ENCODE measurements at regions not wholly inside any gene's neighbourhood (a gene's known extent, or its start where the extent isn't known, plus 50 kb on each side); places are given as distances from the start of the nearest gene placed in this dataset.

DNA sequence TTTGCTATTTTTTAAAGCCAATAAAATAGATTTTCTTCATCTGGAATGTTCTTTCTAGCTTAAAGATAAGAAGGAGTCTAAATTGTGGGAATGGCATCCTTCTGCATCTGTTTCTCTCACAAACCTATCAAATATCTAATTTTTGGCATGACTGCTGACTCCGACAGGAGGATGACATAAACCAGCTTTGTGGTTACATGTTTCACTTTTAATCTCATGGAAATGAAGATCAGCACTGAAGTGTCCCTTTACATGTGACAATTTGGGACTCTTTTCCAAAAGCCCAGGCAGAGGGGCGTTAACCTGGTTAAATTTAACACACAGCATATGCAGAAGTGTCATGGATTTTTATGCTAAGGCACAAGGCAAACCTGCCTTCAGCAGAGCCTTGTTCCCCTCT lies 694.7 kb downstream of the ARHGAP15 start:
- no peaks in the 10 kb centered on the region for H3K27me3 Mint-ChIP-seq (ENCODE audit: unreplicated experiment)
- no peak overlapping the region for H3K27ac Mint-ChIP-seq (ENCODE audit: unreplicated experiment)
- no peaks in the 10 kb centered on the region for H3K4me1 Mint-ChIP-seq (ENCODE audit: unreplicated experiment)

DNA sequence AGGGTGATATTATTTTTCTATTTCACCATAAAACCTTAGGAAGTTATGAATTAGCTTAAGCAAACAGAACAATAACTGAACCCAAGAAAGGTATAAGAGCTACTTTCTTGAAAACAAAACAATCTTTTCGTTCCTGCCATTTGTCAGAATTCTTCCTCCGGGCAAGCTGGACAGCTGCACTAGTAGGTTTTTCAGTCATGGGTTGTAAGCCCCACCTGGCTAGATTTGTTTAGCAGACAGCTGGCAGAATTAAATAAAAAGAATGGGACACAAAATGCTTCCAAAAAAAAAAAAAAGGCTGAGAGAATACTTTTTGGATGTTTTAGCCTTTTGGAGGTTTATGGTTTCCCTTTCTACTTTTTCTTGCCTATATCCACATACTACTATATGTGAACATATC lies 694.1 kb downstream of the ARHGAP15 start:
- no peaks in the 10 kb centered on the region for H3K9me3 Mint-ChIP-seq (ENCODE audit: unreplicated experiment)
- H3K4me1 Mint-ChIP-seq (ENCODE audit: unreplicated experiment): no peaks in the 10 kb centered on the region
- no peak for DNase-seq (ENCODE audit: low spot score)
- no peak overlapping the region for H3K27ac Mint-ChIP-seq (ENCODE audit: unreplicated experiment)
- no peaks in the 10 kb centered on the region for H3K36me3 Mint-ChIP-seq (ENCODE audit: low read depth, unreplicated experiment)
- H3K27me3 Mint-ChIP-seq (ENCODE audit: unreplicated experiment): peaks cover 2% of the 10 kb centered on the region
- TF ChIP-seq, protein P1, sequence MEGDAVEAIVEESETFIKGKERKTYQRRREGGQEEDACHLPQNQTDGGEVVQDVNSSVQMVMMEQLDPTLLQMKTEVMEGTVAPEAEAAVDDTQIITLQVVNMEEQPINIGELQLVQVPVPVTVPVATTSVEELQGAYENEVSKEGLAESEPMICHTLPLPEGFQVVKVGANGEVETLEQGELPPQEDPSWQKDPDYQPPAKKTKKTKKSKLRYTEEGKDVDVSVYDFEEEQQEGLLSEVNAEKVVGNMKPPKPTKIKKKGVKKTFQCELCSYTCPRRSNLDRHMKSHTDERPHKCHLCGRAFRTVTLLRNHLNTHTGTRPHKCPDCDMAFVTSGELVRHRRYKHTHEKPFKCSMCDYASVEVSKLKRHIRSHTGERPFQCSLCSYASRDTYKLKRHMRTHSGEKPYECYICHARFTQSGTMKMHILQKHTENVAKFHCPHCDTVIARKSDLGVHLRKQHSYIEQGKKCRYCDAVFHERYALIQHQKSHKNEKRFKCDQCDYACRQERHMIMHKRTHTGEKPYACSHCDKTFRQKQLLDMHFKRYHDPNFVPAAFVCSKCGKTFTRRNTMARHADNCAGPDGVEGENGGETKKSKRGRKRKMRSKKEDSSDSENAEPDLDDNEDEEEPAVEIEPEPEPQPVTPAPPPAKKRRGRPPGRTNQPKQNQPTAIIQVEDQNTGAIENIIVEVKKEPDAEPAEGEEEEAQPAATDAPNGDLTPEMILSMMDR (IDR thresholded peaks at IDR 0.05; ENCODE audit: unreplicated experiment): no peak
- H3K4me3 Mint-ChIP-seq (ENCODE audit: unreplicated experiment): no peak overlapping the region

More for the DNA sequence above, 694.7 kb downstream of the ARHGAP15 start:
- Mint-ChIP-seq H3K36me3 (ENCODE audit: low read depth, unreplicated experiment) (no peaks in the 10 kb centered on the region), H3K4me3 (ENCODE audit: unreplicated experiment) (no peak overlapping the region), H3K9me3 (ENCODE audit: unreplicated experiment) (no peaks in the 10 kb centered on the region)
- no peak for DNase-seq (ENCODE audit: low spot score)
- TF ChIP-seq, protein P1 (IDR thresholded peaks at IDR 0.05; ENCODE audit: unreplicated experiment): no peak

DNA sequence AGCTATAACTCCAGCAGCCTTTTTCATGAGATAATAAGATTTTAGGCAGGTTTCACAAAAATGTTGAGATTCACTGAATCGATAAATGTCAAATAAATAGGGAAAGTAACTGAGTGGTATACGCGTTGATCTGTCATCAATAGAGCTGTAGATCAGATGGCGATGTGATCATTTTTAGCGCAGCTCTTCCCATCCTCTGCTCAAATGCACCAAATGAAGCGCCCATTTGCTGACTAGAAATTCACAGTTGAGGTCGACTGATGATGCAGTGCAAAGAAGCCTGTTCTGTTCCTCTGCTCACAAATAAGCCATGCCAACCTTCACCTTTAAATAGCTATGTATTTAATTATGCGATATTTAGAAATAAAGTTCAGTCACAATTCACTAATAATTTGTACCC lies 693.5 kb downstream of the ARHGAP15 start:
- H3K4me1 Mint-ChIP-seq (ENCODE audit: unreplicated experiment): no peaks in the 10 kb centered on the region
- TF ChIP-seq, protein P1 (IDR thresholded peaks at IDR 0.05; ENCODE audit: unreplicated experiment): no peak

DNA sequence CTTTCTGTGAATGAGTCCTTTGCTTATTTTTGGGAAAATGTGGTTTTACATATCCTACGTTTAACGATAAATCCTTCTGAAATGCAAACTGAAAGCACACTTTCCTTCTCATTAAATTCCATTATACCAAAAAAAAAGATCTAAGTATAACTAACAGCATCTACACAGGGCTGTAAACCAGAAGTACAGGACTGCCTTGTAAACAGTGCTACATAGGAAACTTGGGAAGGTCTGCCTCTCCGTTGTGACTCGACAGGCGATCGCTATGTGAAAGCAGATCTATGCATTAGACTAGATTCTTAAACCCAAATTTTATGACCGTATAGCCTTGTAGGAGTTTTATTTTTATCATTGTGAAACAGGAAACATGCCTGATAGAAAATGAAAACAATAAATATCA lies 690.5 kb downstream of the ARHGAP15 start:
- Mint-ChIP-seq H3K27ac (ENCODE audit: unreplicated experiment) (no peak overlapping the region), H3K4me1 (ENCODE audit: unreplicated experiment) (no peaks in the 10 kb centered on the region)
- DNase-seq (ENCODE audit: low spot score): no peak

More for the DNA sequence above, 693.5 kb downstream of the ARHGAP15 start:
- Mint-ChIP-seq H3K9me3 (ENCODE audit: unreplicated experiment) (no peaks in the 10 kb centered on the region), H3K4me3 (ENCODE audit: unreplicated experiment) (no peak overlapping the region), H3K27ac (ENCODE audit: unreplicated experiment) (no peak overlapping the region), H3K27me3 (ENCODE audit: unreplicated experiment) (peaks cover 2% of the 10 kb centered on the region), H3K36me3 (ENCODE audit: low read depth, unreplicated experiment) (no peaks in the 10 kb centered on the region)
- DNase-seq (ENCODE audit: low spot score): no peak

DNA sequence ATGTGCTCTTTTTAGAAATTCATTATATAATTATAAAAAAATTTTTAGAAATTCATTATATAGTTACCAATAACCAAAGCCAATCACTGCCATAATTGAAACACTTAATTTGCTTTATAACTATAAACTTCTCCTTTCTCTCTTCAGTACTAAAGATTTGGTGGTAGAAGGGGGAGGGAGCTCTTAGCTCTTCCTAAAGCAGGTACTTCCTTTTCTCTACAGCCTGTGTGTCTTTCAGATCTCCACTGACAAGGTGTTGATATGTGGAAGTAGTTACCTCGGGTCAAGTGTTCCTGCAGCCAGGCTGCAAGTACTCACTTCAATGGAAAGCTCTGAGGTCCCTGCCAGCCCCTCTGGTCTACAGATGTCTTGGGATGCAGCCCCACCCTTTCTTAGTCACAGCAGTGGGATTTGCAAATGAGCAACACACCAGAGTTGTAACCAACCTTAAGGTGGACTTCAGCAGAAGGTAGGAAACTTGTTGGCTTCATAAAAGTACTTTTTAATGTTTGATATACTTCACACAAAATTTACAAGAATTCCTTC lies 690.0 kb downstream of the ARHGAP15 start:
- Mint-ChIP-seq H3K27ac (ENCODE audit: unreplicated experiment) (no peak overlapping the region), H3K36me3 (ENCODE audit: low read depth, unreplicated experiment) (no peaks in the 10 kb centered on the region), H3K27me3 (ENCODE audit: unreplicated experiment) (peaks cover 2% of the 10 kb centered on the region), H3K9me3 (ENCODE audit: unreplicated experiment) (no peaks in the 10 kb centered on the region), H3K4me3 (ENCODE audit: unreplicated experiment) (no peak overlapping the region), H3K4me1 (ENCODE audit: unreplicated experiment) (no peaks in the 10 kb centered on the region)
- TF ChIP-seq, protein P1 (IDR thresholded peaks at IDR 0.05; ENCODE audit: unreplicated experiment): no peak
- DNase-seq (ENCODE audit: low spot score): no peak

More for the DNA sequence above, 690.5 kb downstream of the ARHGAP15 start:
- no peaks in the 10 kb centered on the region for H3K9me3 Mint-ChIP-seq (ENCODE audit: unreplicated experiment)
- H3K27me3 Mint-ChIP-seq (ENCODE audit: unreplicated experiment): peaks cover 2% of the 10 kb centered on the region
- TF ChIP-seq, protein P1 (IDR thresholded peaks at IDR 0.05; ENCODE audit: unreplicated experiment): no peak
- no peak overlapping the region for H3K4me3 Mint-ChIP-seq (ENCODE audit: unreplicated experiment)
- no peaks in the 10 kb centered on the region for H3K36me3 Mint-ChIP-seq (ENCODE audit: low read depth, unreplicated experiment)
